HCT116 (cell line): ENCODE measurements at regions not wholly inside any gene's neighbourhood (a gene's known extent, or its start where the extent isn't known, plus 50 kb on each side); places are given as distances from the start of the nearest gene placed in this dataset.

ENCODE experiments used
- ATAC-seq: fragments of 200-7000 bp; cut with Tn5 transposase; 2 replicates; pipeline ENCODE4 v1.9.1; 2020; ENCODE audit warnings: mild to moderate bottlenecking, moderate library complexity
- BruUV-seq: library from RNA; stranded (reverse); fragments of 400-500 nt; replicated peaks from 2 replicates; lab custom pipeline; 2021; lab: Mats Ljungman, UMichigan
- CTCF ChIA-PET: fragments of 300-600 bp; sonication (Branson Sonifier 250); formaldehyde crosslinking; loops from one replicate; lab custom pipeline; 2021; ENCODE audit warnings: antibody characterized with exemption; lab: Charles Lee
- POLR2A ChIA-PET: fragments of 300-600, 350-600 bp; sonication (Branson Sonifier 250); formaldehyde crosslinking; loops from one replicate; lab custom pipeline; 2021; ENCODE audit warnings: antibody characterized with exemption; lab: Charles Lee
- RAD21 ChIA-PET, 2 experiments: fragments of 300-600 bp; sonication (Branson Sonifier 250); formaldehyde crosslinking; loops; one replicate each; lab custom pipeline; 2023; ENCODE audit warnings: low total read pairs in 2 of 2; ENCODE audit not compliant: uncharacterized antibody in 2 of 2, unreplicated experiment in 2 of 2, low non-redundant PET in 1 of 2; lab: Charles Lee
- DNase-seq: peaks from one replicate; pipeline ENCODE4 v3.0.0-alpha.2; 2010; ENCODE audit warnings: low read depth, low spot score
- H2AFZ ChIP-seq: fragments of 200-600 bp; shearing (Covaris generic), sonication (generic); 2 replicates; pipeline ENCODE4 v1.6.1; 2017; ENCODE audit warnings: low read depth, mixed run types, mixed read lengths, antibody characterized with exemption, low read length; ENCODE audit not compliant: poor library complexity, severe bottlenecking
- H3K27ac ChIP-seq: 2 replicates; pipeline ENCODE4 v1.5.1; 2012; ENCODE audit warnings: low read depth, low read length
- H3K27me3 ChIP-seq: fragments of 200-600 bp; sonication (generic); 2 replicates; pipeline ENCODE4 v1.6.1; 2016; ENCODE audit warnings: mixed run types, low read length, mixed read lengths; ENCODE audit not compliant: insufficient read depth
- H3K36me3 ChIP-seq, 2 experiments: fragments of 200-500 bp in 1 of 2; fragments of 200-600 bp in 1 of 2; sonication (Bioruptor generic) in 1 of 2; sonication (generic) in 1 of 2; 2 replicates each; pipeline versions ENCODE4 v1.5.1 to v1.6.1; 2014 to 2016; ENCODE audit warnings: low read length in 2 of 2, inconsistent platforms in 1 of 2, mixed read lengths in 1 of 2, mixed run types in 1 of 2; ENCODE audit not compliant: insufficient read depth in 2 of 2, control insufficient read depth in 1 of 2
- H3K4me1 ChIP-seq, 2 experiments: fragments of 200-600 bp in 1 of 2; sonication (generic) in 1 of 2; 2 replicates each; pipeline versions ENCODE4 v1.5.1 to v1.6.1; 2012 to 2017; ENCODE audit warnings: low read length in 2 of 2, inconsistent platforms in 1 of 2, mild to moderate bottlenecking in 1 of 2, mixed read lengths in 1 of 2, mixed run types in 1 of 2, moderate library complexity in 1 of 2; ENCODE audit not compliant: insufficient read depth in 2 of 2, control insufficient read depth in 1 of 2
- H3K4me2 ChIP-seq: fragments of 200-600 bp; sonication (generic); 2 replicates; pipeline ENCODE4 v1.6.1; 2017; ENCODE audit warnings: mixed run types, low read length, mixed read lengths
- H3K4me3 ChIP-seq, 2 experiments: fragments of 200-600 bp in 1 of 2; sonication (generic) in 1 of 2; replicated peaks in 1 of 2; 2 replicates each; pipeline ENCODE4 v1.5.1; 2011 to 2016; ENCODE audit warnings: low read length in 2 of 2, control low read depth in 1 of 2, low read depth in 1 of 2, mild to moderate bottlenecking in 1 of 2, mixed read lengths in 1 of 2, mixed run types in 1 of 2
- H3K79me2 ChIP-seq: fragments of 200-600 bp; sonication (generic); 2 replicates; pipeline ENCODE4 v1.6.1; 2017; ENCODE audit warnings: mild to moderate bottlenecking, mixed run types, low read length, moderate library complexity, mixed read lengths; ENCODE audit not compliant: insufficient read depth
- H3K9ac ChIP-seq: fragments of 200-600 bp; sonication (generic); 2 replicates; pipeline ENCODE4 v1.6.1; 2016; ENCODE audit warnings: low read length, mixed read lengths
- H3K9me2 ChIP-seq: fragments of 200-600 bp; sonication (generic), shearing (Covaris generic); 2 replicates; pipeline ENCODE4 v1.6.1; 2017; ENCODE audit warnings: mixed run types, mild to moderate bottlenecking, moderate library complexity; ENCODE audit not compliant: insufficient read depth
- H3K9me3 ChIP-seq, 2 experiments: fragments of 200-500 bp in 1 of 2; fragments of 200-600 bp in 1 of 2; sonication (Bioruptor generic) in 1 of 2; sonication (generic) in 1 of 2; 2 replicates each; pipeline ENCODE4 v1.6.1; 2014 to 2017; ENCODE audit warnings: low read length in 2 of 2, mixed read lengths in 2 of 2, inconsistent platforms in 1 of 2, low read depth in 1 of 2, mild to moderate bottlenecking in 1 of 2, mixed run types in 1 of 2, moderate library complexity in 1 of 2; ENCODE audit not compliant: control insufficient read depth in 1 of 2, insufficient read depth in 1 of 2
- H4K20me1 ChIP-seq: fragments of 200-600 bp; sonication (generic), shearing (Covaris generic); 2 replicates; pipeline ENCODE4 v1.6.1; 2017; ENCODE audit warnings: mixed run types, mild to moderate bottlenecking, moderate library complexity; ENCODE audit not compliant: insufficient read depth
- CBX3 ChIP-seq: IDR thresholded peaks from 2 replicates; pipeline ENCODE4 v1.6.1; 2012; ENCODE audit warnings: low read depth
- CTCF ChIP-seq, 3 experiments: fragments of 200-600 bp in 1 of 3; sonication (generic) in 1 of 3; IDR thresholded peaks in 2 of 3; conservative IDR thresholded peaks in 1 of 3; 2 replicates each; pipeline ENCODE4 v1.5.1; 2012 to 2017; ENCODE audit warnings: low read depth in 2 of 3, low read length in 2 of 3, antibody characterized with exemption in 1 of 3, borderline replicate concordance in 1 of 3, control low read depth in 1 of 3, mild to moderate bottlenecking in 1 of 3, mixed read lengths in 1 of 3, mixed run types in 1 of 3, moderate library complexity in 1 of 3; ENCODE audit not compliant: insufficient read depth in 1 of 3
- ELF1 ChIP-seq: IDR thresholded peaks from 2 replicates; pipeline ENCODE4 v1.6.1; 2012; ENCODE audit warnings: low read depth, borderline replicate concordance
- EZH2 ChIP-seq: fragments of 200-600 bp; sonication (generic); IDR thresholded peaks from 2 replicates; pipeline ENCODE4 v1.6.1; 2017; ENCODE audit warnings: antibody characterized with exemption, mixed run types
- POLR2A ChIP-seq: IDR thresholded peaks from 2 replicates; pipeline ENCODE4 v1.7.0; 2011; ENCODE audit warnings: borderline replicate concordance; ENCODE audit not compliant: insufficient read depth, insufficient read length; ENCODE audit errors: extremely low read depth
- REST ChIP-seq: IDR thresholded peaks from 2 replicates; pipeline ENCODE4 v1.6.1; 2012; ENCODE audit warnings: low read depth
- SRF ChIP-seq: IDR thresholded peaks from 2 replicates; pipeline ENCODE4 v1.6.1; 2012; ENCODE audit warnings: low read depth
- TCF7L2 ChIP-seq: IDR thresholded peaks from 2 replicates; pipeline ENCODE4 v1.7.0; 2011; ENCODE audit warnings: borderline replicate concordance, inconsistent platforms; ENCODE audit not compliant: insufficient read depth, insufficient read length; ENCODE audit errors: extremely low read depth
- ZFX ChIP-seq: fragments of 450-650 bp; IDR thresholded peaks from 2 replicates; pipeline ENCODE4 v1.6.1; 2017
- ZNF274 ChIP-seq: fragments of 200-500 bp; sonication (Bioruptor generic); IDR thresholded peaks from 2 replicates; pipeline ENCODE4 v1.6.1; 2014; ENCODE audit warnings: mild to moderate bottlenecking, low read depth, low read length, inconsistent platforms
- intact Hi-C: fragments of 100-400 bp; cut with micrococcal nuclease; formaldehyde crosslinking; loops from 2 replicates; pipeline ENCODE4 v1.10.0; 2022
- TF ChIP-seq, protein P1 (sequence below): IDR thresholded peaks from 2 replicates; pipeline ENCODE4 v1.6.1; 2012

DNA sequence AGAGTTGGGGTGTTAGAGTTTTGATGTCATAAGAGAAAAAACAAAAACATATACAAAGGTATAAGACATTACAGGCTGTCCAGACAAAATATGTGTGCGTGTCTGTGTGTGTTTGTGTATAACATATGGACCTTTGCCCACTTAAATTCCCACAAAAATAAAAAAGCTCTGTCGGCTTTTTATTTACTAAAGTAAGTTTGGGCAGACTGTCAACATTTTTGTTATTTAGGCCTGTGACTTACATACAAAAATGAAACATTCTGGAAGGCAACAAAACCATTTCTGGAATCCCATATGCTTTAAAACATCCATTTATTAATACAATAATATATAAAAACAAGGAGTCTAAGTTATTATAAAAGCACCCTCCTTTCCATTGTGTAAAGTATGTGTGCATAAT lies 960.1 kb upstream of the FAT3 start:
- CTCF ChIA-PET, result no interaction called here
- Histone ChIP-seq H3K9me3 (peaks cover 3 to 4% of the 10 kb centered on the region in 2 experiments; a peak in 1 of 4 replicates), H3K79me2 (no peaks in the 10 kb centered on the region), H2AFZ (no peak overlapping the region), H3K9me2 (no peaks in the 10 kb centered on the region), H3K4me1 (no peaks in the 10 kb centered on the region), H4K20me1 (no peaks in the 10 kb centered on the region), H3K27ac (no peak overlapping the region), H3K4me2 (no peak overlapping the region), H3K27me3 (no peaks in the 10 kb centered on the region), H3K9ac (no peak overlapping the region), H3K4me3 (no peak overlapping the region), H3K36me3 (no peaks in the 10 kb centered on the region)
- POLR2A ChIA-PET, result no interaction called here
- RAD21 ChIA-PET, result no interaction called here
- DNase-seq (no peak), ATAC-seq (no peak)
- intact Hi-C loops, result no loop called here
- no TSS peak for BruUV-seq
- TF ChIP-seq POLR2A, result no peak
- TF ChIP-seq CBX3, result no peak
- TF ChIP-seq CTCF (IDR thresholded peaks at IDR 0.05 in 2 of 3, conservative IDR thresholded peaks at IDR 0.05 in 1 of 3; ENCODE audit: borderline replicate concordance in 1 of 3, insufficient read depth in 1 of 3, low read depth in 2 of 3, low read length in 2 of 3), result no peak
- TF ChIP-seq REST, result no peak
- TF ChIP-seq, protein P1, sequence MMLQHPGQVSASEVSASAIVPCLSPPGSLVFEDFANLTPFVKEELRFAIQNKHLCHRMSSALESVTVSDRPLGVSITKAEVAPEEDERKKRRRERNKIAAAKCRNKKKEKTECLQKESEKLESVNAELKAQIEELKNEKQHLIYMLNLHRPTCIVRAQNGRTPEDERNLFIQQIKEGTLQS, result no peak
- no peak for TF ChIP-seq EZH2
- no peak for TF ChIP-seq ZNF274
- no peak for TF ChIP-seq ELF1
- no peak for TF ChIP-seq SRF
- TF ChIP-seq TCF7L2, result no peak
- TF ChIP-seq ZFX, result no peak
